T-cell (primary cell): ENCODE measurements at regions not wholly inside any gene's neighbourhood (a gene's known extent, or its start where the extent isn't known, plus 50 kb on each side); places are given as distances from the start of the nearest gene placed in this dataset.

Experiments
- ATAC-seq, 4 experiments: fragments of 200-7000 bp in 3 of 4; fragments of 150-1000 bp in 1 of 4; cut with Tn5 transposase; replicated peaks in 1 of 4; 1 replicate in 3 of 4; 2 replicates in 1 of 4; pipeline ENCODE4 v1.10.0; 2021; ENCODE audit warnings: moderate library complexity in 3 of 4, mild to moderate bottlenecking in 2 of 4, moderate number of reproducible peaks in 1 of 4
- CTCF ChIA-PET, 2 donors: fragments of 300-600 bp; sonication (Branson Sonifier 250); formaldehyde crosslinking; loops; one replicate each; lab custom pipeline; 2022; ENCODE audit warnings: antibody characterized with exemption in 2 of 2; lab: Charles Lee
- POLR2A ChIA-PET, 2 donors: fragments of 300-600 bp; sonication (Branson Sonifier 250); formaldehyde crosslinking; loops; one replicate each; lab custom pipeline; 2022; ENCODE audit warnings: antibody characterized with exemption in 2 of 2; lab: Charles Lee
- DNase-seq, 35 experiments: peaks; one replicate each; pipeline versions ENCODE4 v3.0.0 to v3.0.0-alpha.2; 2013 to 2023
- H3K27ac ChIP-seq: one replicate; pipeline ENCODE4 v1.5.1; 2013; ENCODE audit warnings: low read length
- H3K27me3 ChIP-seq, 2 experiments: replicated peaks in 1 of 2; 1 replicate in 1 of 2; 2 replicates in 1 of 2; pipeline versions ENCODE4 v1.6.1 to v1.7.0; 2013; ENCODE audit warnings: low read length in 1 of 2, mixed read lengths in 1 of 2; ENCODE audit not compliant: control insufficient read depth in 2 of 2, insufficient read depth in 2 of 2; ENCODE audit errors: extremely low read depth in 1 of 2
- H3K36me3 ChIP-seq, 2 donors: 1 replicate in 1 of 2; 2 replicates in 1 of 2; pipeline versions ENCODE4 v1.6.1 to v1.7.0; 2013; ENCODE audit warnings: low read length in 1 of 2; ENCODE audit not compliant: control insufficient read depth in 2 of 2, insufficient read depth in 1 of 2; ENCODE audit errors: extremely low read depth in 1 of 2
- H3K4me1 ChIP-seq, 2 experiments: 1 replicate in 1 of 2; 2 replicates in 1 of 2; pipeline versions ENCODE4 v1.6.1 to v1.7.0; 2013; ENCODE audit warnings: low read length in 2 of 2, mixed read lengths in 1 of 2; ENCODE audit not compliant: insufficient read depth in 2 of 2, control insufficient read depth in 1 of 2; ENCODE audit errors: extremely low read depth in 1 of 2
- H3K4me3 ChIP-seq, 2 donors: 1 replicate in 1 of 2; 2 replicates in 1 of 2; pipeline versions ENCODE4 v1.5.1 to v1.7.0; 2013; ENCODE audit warnings: mild to moderate bottlenecking in 2 of 2, low read length in 1 of 2, moderate library complexity in 1 of 2; ENCODE audit not compliant: control insufficient read depth in 1 of 2; ENCODE audit errors: extremely low read depth in 1 of 2
- H3K9me3 ChIP-seq: 2 replicates; pipeline ENCODE4 v1.7.0; 2013
- H3K27ac Mint-ChIP-seq, 2 donors: one replicate each; pipeline ENCODE4 v1.8.0; 2020 to 2021; ENCODE audit warnings: mild to moderate bottlenecking in 2 of 2, mixed read lengths in 2 of 2
- H3K27me3 Mint-ChIP-seq, 2 donors: one replicate each; pipeline ENCODE4 v1.8.0; 2021 to 2022; ENCODE audit warnings: mixed read lengths in 2 of 2
- H3K36me3 Mint-ChIP-seq: one replicate; pipeline ENCODE4 v1.8.0; 2021; ENCODE audit warnings: mixed read lengths
- H3K4me1 Mint-ChIP-seq, 3 donors: one replicate each; pipeline ENCODE4 v1.8.0; 2020 to 2022; ENCODE audit warnings: mixed read lengths in 3 of 3, mild to moderate bottlenecking in 1 of 3
- H3K4me3 Mint-ChIP-seq, 3 donors: one replicate each; pipeline ENCODE4 v1.8.0; 2020 to 2022; ENCODE audit warnings: mild to moderate bottlenecking in 3 of 3, mixed read lengths in 3 of 3, moderate library complexity in 3 of 3
- H3K9me3 Mint-ChIP-seq, 3 donors: one replicate each; pipeline ENCODE4 v1.8.0; 2020 to 2022; ENCODE audit warnings: mixed read lengths in 3 of 3
- WGBS: methylation state at CpG from one replicate; pipeline ENCODE4 v1.1.5; 2013; ENCODE audit warnings: missing lambda C conversion rate; ENCODE audit not compliant: insufficient coverage; 5-methylcytosine and 5-hydroxymethylcytosine counted together

DNA sequence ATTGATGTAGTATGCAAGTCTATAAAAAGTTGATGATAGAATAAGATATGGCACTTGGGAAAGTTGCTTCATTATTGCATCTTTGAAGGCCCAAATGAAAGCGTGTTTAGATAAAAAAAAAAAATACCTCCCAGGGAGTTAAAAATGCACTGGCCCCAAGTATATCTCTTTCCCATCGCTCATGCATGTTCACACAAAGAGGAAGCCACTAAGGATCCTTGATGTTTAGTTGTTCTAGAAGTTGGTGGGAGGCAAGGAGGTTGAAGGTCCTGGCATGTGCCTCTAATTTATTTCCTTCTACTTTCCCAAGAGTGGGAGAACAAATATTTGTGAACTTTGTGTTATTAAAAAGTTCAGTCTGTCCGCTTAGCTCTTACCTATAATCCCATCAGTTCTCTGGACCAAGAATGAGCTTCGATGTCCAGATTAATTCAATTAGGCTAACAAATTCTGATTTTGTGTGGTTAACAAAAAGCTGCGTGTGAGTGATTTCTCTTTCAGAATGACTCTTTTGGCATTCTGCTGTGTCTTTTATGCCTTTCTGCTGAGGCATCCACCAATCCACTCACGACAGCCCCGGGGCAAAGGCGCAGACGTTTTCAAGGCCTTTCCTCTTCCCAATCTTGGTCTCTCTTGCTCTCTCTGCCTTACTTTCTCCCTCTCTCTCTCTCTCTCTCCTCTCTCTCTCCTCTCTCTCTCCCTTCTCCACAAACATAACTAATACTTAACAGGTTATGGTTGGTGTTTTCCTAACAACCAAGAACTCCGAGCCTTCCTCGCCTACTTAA is 135.1 kb upstream of the ERCC6L2 start:
- CTCF ChIA-PET, result no interaction called here
- no peak for ATAC-seq
- no peak overlapping the region for H3K27ac Mint-ChIP-seq

DNA sequence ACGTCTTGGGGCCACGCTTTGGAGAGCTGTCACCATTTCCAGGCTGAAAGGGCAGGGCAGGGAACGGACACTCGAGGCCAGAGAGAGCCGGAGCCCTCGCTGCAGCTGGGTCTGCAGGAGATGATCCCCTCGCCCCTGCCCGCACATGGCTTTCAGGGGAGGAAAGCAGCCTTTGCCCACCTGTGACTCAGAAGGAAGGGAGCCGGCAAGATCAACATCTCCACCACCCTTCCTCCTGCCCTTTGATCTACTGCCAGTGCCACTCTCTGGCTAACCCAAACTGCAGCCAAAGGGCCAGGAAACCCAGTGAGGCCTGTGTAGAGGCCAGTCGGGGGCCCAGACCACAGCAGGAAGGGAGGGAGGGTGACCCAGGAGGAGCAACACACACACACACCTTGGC is 137.1 kb upstream of the ERCC6L2 start:
- Histone ChIP-seq H3K4me3 (no peak overlapping the region), H3K9me3 (no peaks in the 10 kb centered on the region), H3K27ac (no peak overlapping the region), H3K27me3 (peaks cover 0 to 9% of the 10 kb centered on the region in 2 experiments), H3K36me3 (no peaks in the 10 kb centered on the region), H3K4me1 (peaks cover 6 to 7% of the 10 kb centered on the region in 2 experiments)
- Mint-ChIP-seq H3K27ac (no peak overlapping the region), H3K27me3 (peaks cover 3 to 9% of the 10 kb centered on the region in 2 donors), H3K9me3 (no peaks in the 10 kb centered on the region), H3K4me1 (peaks cover 16 to 21% (median 17%) of the 10 kb centered on the region in 3 donors), H3K4me3 (no peak overlapping the region), H3K36me3 (no peaks in the 10 kb centered on the region)
- ATAC-seq (no peak), DNase-seq (no peak)
- WGBS, result 95% methylated on average over 6 of the region's 10 CpGs
- POLR2A ChIA-PET, result no interaction called here
- CTCF ChIA-PET, result no interaction called here

More for the DNA sequence above, 135.1 kb upstream of the ERCC6L2 start:
- Histone ChIP-seq H3K27me3 (peaks cover 0 to 9% of the 10 kb centered on the region in 2 experiments), H3K4me3 (no peak overlapping the region), H3K9me3 (no peaks in the 10 kb centered on the region), H3K27ac (no peak overlapping the region), H3K4me1 (no peaks in the 10 kb centered on the region), H3K36me3 (no peaks in the 10 kb centered on the region)
- peaks cover 4% of the 10 kb centered on the region in 3 donors for H3K4me1 Mint-ChIP-seq
- H3K9me3 Mint-ChIP-seq, result no peaks in the 10 kb centered on the region
- H3K4me3 Mint-ChIP-seq, result no peak overlapping the region
- WGBS, result 65% methylated on average over 6 of the region's 11 CpGs
- no peaks in the 10 kb centered on the region for H3K36me3 Mint-ChIP-seq
- no peak for DNase-seq
- POLR2A ChIA-PET, result no interaction called here
- H3K27me3 Mint-ChIP-seq, result peaks cover 3% of the 10 kb centered on the region in 2 donors

DNA sequence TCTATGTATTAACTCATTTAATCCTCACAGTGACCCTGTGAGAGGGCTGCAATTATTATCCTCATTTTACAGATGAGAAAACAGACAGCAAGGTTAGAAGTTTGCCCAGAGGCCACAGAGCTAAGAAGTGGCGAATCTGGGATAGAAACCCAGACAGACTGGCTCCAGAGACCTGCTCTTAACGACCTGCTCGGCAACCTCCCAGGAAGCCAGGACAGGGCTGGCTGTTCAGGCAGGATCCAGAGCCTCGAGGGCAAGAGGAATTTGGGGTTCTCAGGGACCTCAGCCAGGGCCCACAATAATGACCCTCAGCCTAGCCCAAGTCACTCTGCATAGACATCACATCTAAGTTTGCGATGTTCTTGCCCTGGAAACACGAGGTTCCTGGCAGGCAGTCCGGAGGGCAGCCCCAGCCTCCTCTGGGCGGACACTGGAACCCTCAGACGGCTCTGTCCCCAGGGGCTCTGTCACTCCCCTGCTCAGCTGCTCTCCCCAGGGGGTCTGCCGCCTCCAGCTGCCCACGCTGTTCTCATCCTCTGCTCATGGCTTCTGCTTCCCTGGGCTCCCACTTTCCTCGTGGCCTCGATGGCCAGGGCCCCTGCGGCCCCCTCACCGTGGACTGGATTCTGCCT is 138.5 kb upstream of the ERCC6L2 start:
- peaks cover 16 to 21% (median 17%) of the 10 kb centered on the region in 3 donors for H3K4me1 Mint-ChIP-seq
- POLR2A ChIA-PET, result no interaction called here
- CTCF ChIA-PET, result interaction anchor here in 1 of 2 donors (0.6 kb wide), 1 partner anchor 10 kb away, joined by 3 read pairs; no protein-coding TSS in a partner anchor

DNA sequence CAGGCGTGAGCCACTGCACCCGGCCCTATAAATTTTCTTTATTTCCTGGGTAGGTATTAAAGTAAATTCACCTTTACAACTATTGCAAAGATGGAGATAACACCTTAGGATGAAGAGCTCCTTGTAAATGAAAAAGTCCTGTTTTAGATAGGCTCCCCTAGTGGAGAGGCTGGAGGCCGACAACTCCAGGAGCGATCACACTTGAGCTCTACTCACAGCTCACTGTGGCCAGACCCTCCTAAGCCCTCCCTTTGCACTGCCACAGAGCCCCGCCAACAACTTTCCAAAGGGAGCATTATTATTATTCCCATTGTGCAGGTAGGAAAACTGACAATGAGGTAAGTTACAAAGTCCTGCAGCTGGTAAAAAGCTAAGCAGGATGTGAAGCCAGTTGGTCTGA is 139.1 kb upstream of the ERCC6L2 start:
- Histone ChIP-seq H3K27me3 (peaks cover 0 to 9% of the 10 kb centered on the region in 2 experiments), H3K9me3 (no peaks in the 10 kb centered on the region), H3K4me1 (peaks cover 6 to 7% of the 10 kb centered on the region in 2 experiments), H3K4me3 (no peak overlapping the region), H3K36me3 (no peaks in the 10 kb centered on the region), H3K27ac (no peak overlapping the region)
- H3K27ac Mint-ChIP-seq, result no peak overlapping the region
- no peaks in the 10 kb centered on the region for H3K9me3 Mint-ChIP-seq
- WGBS, result no CpG with 5 or more reads among the region's 5 CpGs
- H3K4me1 Mint-ChIP-seq, result peaks cover 16 to 21% (median 17%) of the 10 kb centered on the region in 3 donors
- POLR2A ChIA-PET, result no interaction called here
- DNase-seq (peak in 1 of 35 experiments; percentile 12), ATAC-seq (no peak)
- H3K36me3 Mint-ChIP-seq, result no peaks in the 10 kb centered on the region
- H3K27me3 Mint-ChIP-seq, result peaks cover 2 to 17% of the 10 kb centered on the region in 2 donors
- CTCF ChIA-PET, result interaction anchor here in 1 of 2 donors (0.6 kb wide), 1 partner anchor 10 kb away, joined by 3 read pairs; no protein-coding TSS in a partner anchor
- H3K4me3 Mint-ChIP-seq, result no peak overlapping the region

More for the DNA sequence above, 138.5 kb upstream of the ERCC6L2 start:
- DNase-seq (no peak), ATAC-seq (no peak)
- Histone ChIP-seq H3K9me3 (no peaks in the 10 kb centered on the region), H3K27ac (no peak overlapping the region), H3K4me1 (peaks cover 6 to 7% of the 10 kb centered on the region in 2 experiments), H3K27me3 (peaks cover 0 to 9% of the 10 kb centered on the region in 2 experiments), H3K36me3 (no peaks in the 10 kb centered on the region), H3K4me3 (no peak overlapping the region)
- WGBS, result 82% methylated on average over 14 of the region's 15 CpGs
- Mint-ChIP-seq H3K27ac (no peak overlapping the region), H3K27me3 (peaks cover 2 to 14% of the 10 kb centered on the region in 2 donors), H3K36me3 (no peaks in the 10 kb centered on the region), H3K9me3 (no peaks in the 10 kb centered on the region), H3K4me3 (no peak overlapping the region)

DNA sequence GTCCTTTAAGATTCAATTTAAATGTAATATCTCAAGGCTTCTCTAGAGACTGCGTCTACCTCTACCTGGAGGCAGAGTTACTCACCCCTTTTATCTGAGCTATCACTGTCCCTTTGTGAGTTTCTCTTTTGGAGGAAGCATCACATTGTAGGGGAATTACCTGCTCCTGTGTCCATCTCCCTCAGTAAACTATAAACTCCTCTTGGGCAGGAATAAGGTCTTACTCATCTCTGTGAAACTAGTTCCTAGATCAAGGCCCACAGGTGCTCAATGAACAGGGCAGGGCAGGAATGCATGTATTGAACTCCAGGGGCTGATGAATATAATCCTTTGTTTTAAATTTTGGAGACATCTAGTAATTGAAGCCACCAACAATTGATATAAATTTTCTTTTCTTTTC is 139.8 kb upstream of the ERCC6L2 start:
- POLR2A ChIA-PET, result no interaction called here

DNA sequence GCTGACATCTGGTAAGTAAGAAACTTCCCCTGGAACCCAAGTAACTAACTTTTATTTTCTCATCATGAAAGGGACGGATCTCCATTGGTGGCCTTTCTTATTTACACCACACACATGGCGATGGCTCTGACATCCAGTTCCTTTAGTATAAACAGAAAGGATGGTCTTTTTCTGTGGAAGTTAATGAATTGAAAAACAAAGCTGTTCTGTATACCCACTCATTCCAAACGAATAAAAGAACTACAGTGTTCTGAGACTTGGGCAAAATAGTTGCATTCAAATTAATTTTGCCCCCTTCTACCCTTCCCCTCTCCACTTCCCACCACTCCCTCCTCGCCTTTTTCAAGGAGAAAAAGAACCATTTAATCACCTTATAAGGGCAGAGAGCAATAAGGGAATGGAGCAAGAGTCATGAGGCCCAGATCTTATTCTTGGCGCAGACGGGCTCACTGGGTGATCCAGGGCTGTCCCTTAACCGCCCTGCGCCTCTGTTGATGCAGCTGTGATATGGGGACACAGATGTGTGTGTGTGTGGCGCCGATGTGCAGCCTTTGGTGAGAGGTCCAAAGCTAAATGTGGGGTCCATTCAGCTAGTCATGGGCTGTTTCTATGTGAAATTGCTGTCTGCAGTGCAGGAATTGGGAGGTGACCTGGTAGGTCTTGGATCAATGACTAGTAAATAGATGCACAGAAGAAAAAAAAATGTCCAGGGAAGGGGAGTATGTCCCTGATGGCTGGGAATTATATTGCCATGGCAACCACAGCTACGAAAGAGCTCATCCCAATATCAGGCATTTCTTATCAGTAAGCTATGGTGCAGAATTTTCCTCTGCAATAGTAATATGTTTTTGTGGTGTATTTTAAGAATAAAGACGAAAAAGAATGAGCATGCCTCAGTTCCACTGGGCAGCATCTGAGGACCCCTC is 141.5 kb upstream of the ERCC6L2 start:
- Histone ChIP-seq H3K4me3 (no peak overlapping the region), H3K9me3 (no peaks in the 10 kb centered on the region), H3K27ac (no peak overlapping the region), H3K4me1 (peaks cover 6 to 7% of the 10 kb centered on the region in 2 experiments), H3K27me3 (peaks cover 0 to 9% of the 10 kb centered on the region in 2 experiments), H3K36me3 (no peaks in the 10 kb centered on the region)
- DNase-seq (no peak), ATAC-seq (no peak)
- H3K27me3 Mint-ChIP-seq, result peaks cover 2 to 17% of the 10 kb centered on the region in 2 donors
- no peaks in the 10 kb centered on the region for H3K9me3 Mint-ChIP-seq
- peaks cover 3% of the 10 kb centered on the region for H3K36me3 Mint-ChIP-seq
- CTCF ChIA-PET, result no interaction called here
- POLR2A ChIA-PET, result no interaction called here
- H3K4me3 Mint-ChIP-seq, result no peak overlapping the region
- no peak overlapping the region for H3K27ac Mint-ChIP-seq
- 100% methylated on average over 7 of the region's 12 CpGs for WGBS
- H3K4me1 Mint-ChIP-seq, result peaks cover 16 to 21% (median 17%) of the 10 kb centered on the region in 3 donors

More for the DNA sequence above, 139.8 kb upstream of the ERCC6L2 start:
- DNase-seq (no peak), ATAC-seq (no peak)
- H3K4me3 Mint-ChIP-seq, result peak overlapping the region in 1 of 3 donors; percentile 39
- WGBS, result no CpG with 5 or more reads among the region's 1 CpG
- CTCF ChIA-PET, result no interaction called here
- no peak overlapping the region for H3K27ac Mint-ChIP-seq
- peaks cover 3% of the 10 kb centered on the region for H3K36me3 Mint-ChIP-seq
- H3K4me3 ChIP-seq, result no peak overlapping the region
- peaks cover 2 to 17% of the 10 kb centered on the region in 2 donors for H3K27me3 Mint-ChIP-seq
- no peak overlapping the region for H3K27ac ChIP-seq
- H3K9me3 Mint-ChIP-seq, result no peaks in the 10 kb centered on the region
- no peaks in the 10 kb centered on the region for H3K9me3 ChIP-seq
- H3K36me3 ChIP-seq, result no peaks in the 10 kb centered on the region
- peaks cover 0 to 9% of the 10 kb centered on the region in 2 experiments for H3K27me3 ChIP-seq
- H3K4me1 ChIP-seq, result peaks cover 6 to 7% of the 10 kb centered on the region in 2 experiments
- peaks cover 16 to 21% (median 17%) of the 10 kb centered on the region in 3 donors for H3K4me1 Mint-ChIP-seq
